Globus pallidus (tissue), 1 donor: ENCODE measurements at regions not wholly inside any gene's neighbourhood (a gene's known extent, or its start where the extent isn't known, plus 50 kb on each side); places are given as distances from the start of the nearest gene placed in this dataset.
"Not testable (repeated sequence)": the region's sequence is repeated elsewhere in the genome, so short reads cannot be mapped to it uniquely, and the experiment has no call there.

ENCODE experiments used
- DNase-seq: peaks from one replicate; pipeline ENCODE4 v3.0.0-alpha.2; 2015; ENCODE audit warnings: low spot score

GRCh38 chr12:84043355-84043754 lies 869.2 kb downstream of the SLC6A15 start:
- DNase-seq = no peak

GRCh38 chr12:84038242-84038641 lies 874.4 kb downstream of the SLC6A15 start:
- no peak for DNase-seq

GRCh38 chr12:84036912-84037311 lies 875.7 kb downstream of the SLC6A15 start:
- DNase-seq = no peak

DNA sequence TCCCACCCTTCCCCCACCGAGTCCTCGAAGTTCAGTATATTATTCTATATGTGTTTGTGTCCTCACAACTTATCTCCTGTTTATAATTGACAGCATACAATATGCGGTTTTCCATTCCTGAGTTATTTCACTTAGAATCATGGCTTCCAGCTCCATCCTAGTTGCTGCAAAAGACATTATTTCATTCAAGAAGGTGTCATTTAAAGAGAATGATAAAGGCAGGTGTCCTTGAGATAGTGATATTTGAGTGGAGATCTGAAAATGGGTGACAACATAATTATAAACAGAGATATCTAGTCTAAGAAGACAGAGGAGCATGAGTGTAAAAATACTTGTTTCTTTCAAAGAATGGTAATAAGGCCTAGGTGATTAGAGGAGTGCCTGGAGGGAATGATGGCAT lies 876.8 kb downstream of the SLC6A15 start:
- DNase-seq = no peak

GRCh38 chr12:84034871-84035270 lies 877.7 kb downstream of the SLC6A15 start:
- DNase-seq = no peak

DNA sequence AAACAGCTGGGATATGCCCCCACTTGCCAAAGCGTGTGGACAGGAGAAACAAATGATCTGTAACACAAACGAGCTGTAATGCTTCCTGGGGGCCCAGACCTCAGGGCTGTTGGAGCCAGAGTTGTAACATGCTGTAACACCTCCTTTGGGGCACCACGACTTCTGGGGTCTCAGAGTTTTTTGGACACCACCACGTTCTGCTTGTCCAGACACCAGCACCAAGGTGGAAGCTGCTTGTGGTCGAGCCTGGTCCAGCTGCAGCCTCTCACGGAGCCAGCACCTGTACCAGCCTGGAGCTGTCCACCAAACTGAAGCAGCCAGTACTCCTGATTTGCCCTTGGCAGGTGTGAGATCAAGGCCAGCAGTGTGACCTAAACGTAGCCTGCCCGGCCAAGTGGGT lies 879.4 kb downstream of the SLC6A15 start:
- no peak for DNase-seq

- DNase-seq = not testable (repeated sequence)
Measured at GRCh38 chr12:84018556-84019179, 893.9 kb downstream of the SLC6A15 start.

GRCh38 chr12:84016956-84017355 lies 895.6 kb downstream of the SLC6A15 start:
- no peak for DNase-seq

DNA sequence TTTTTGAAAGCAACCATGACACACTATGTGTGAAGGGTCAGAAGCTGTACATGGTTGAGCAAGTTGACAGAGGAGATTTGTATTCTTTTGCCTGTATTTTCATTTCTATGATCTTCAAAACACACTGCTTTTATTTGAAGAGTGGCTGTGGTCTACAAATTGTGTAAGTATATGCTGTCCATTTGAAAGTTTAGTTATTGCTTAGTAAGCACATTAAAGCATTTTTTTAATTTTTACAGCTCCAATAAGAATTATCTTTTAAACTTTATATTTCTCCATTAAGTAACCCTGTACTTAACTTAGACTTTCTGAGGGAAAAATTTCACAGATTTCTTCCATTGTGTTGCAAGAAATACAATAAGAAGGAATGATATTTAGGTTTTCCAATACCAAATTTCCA lies 915.2 kb downstream of the SLC6A15 start:
- DNase-seq = no peak

DNA sequence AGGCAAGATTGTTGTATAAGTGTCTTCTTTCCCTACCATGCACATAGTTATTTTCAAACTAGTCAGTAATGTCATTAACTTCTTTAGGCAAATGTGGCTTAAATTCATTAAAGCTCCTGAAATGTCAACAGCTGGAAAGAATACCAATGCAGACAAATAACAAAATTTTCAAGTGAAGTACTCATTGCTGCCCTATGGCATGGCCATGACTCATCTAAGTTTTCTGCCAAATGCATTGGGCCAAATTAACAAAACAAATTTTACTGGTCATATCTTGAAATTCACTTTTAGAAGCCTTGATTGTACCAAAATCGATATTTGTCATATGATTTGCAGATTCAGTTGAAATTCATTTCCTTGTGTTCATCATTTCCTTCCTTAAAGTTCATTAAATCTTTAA lies 915.9 kb downstream of the SLC6A15 start:
- DNase-seq = no peak

- DNase-seq = no peak
Measured at GRCh38 chr12:83985084-83985483, 927.5 kb downstream of the SLC6A15 start.

DNA sequence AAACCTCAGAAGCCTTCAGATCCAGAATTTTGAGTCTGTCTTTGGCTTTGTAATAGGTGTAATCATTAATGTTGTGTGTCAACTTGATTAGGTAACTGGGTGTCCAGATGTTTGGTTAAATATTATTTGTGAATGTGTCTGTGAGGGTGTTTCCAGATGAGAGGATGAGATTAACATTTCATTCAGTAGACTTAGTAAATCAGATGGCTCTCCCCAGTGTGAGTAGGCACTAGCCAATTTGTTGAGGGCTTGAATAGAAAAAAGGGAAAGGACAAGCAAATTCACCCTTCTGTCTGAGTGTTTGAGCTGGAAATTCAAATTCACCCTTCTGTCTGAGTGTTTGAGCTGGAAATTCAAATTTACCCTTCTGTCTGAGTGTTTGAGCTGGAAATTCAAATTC lies 932.2 kb downstream of the SLC6A15 start:
- DNase-seq = no peak

DNA sequence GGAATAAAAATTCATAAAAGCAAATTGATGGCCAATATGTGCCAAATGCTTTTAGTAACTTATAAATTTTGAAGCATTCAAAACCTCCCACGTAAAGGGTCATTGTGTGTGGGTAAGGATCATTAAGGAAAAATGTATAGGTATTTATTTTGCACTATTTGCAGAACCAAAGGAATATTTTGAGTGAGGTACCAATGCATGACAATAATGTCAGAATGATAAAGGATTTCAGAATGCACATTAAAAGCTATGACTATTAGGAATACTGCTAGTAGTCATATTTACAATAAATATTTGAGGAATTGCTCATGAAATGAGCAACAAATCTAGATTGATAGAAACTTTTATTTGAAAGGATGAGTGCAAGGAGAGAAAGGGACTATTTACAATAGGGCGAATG lies 932.8 kb downstream of the SLC6A15 start:
- DNase-seq = no peak

- no peak for DNase-seq
Measured at GRCh38 chr12:83971781-83972180, 940.8 kb downstream of the SLC6A15 start.

DNA sequence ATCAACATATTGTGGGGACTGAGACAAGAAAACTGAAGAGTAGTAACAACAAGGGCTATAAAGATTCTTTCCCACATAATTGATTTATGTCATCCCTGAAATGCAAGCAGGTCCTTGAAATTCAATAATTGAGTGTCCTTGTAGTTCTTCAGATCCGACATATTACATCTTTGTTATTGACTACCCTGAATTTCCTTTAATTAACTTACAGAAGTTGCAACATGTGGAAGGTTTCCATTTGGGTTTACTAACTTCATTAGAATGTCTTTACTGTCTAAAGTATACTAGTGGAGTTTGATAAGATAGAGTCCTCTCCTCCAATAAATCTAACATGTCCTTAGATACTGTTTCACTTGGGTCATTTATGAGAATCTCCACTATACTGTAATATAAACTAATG lies 951.8 kb downstream of the SLC6A15 start:
- no peak for DNase-seq

GRCh38 chr12:83958997-83959396 lies 953.6 kb downstream of the SLC6A15 start:
- no peak for DNase-seq

GRCh38 chr12:83954956-83955601 lies 957.5 kb downstream of the SLC6A15 start:
- DNase-seq = peak; percentile 2

DNA sequence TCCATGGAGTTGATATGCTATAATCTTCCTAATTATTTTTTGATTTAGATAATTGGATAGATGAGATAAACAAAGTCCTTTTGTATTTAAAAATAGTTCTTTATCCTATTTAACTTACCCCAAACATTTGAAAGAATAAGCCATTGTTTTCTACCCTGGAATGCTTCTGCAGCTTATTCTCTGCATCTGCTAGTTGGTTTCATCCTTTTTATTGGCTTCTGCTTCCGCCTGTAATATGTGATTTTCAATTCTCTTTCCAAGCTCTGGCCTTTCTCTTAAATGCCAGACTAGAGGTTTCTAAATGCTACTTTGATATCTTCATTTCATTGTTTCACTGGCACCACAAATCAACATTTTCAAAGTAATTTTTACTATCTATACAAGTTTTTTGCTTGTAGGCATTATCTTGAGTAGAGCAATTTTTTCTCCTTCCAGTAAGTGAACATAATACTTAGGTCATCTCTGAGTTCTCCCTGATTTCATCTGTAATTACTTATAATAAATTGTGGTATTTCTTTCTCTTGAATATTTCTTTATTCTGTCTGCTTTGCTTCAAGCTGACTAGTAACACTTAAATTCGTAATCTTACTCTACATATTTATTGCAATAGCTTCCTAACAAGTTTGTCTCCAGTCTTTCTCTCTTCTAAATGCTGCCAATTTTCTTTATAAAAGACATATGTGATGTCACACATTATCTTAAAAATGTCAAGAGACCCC lies 958.4 kb downstream of the SLC6A15 start:
- peak; percentile 83 for DNase-seq

DNA sequence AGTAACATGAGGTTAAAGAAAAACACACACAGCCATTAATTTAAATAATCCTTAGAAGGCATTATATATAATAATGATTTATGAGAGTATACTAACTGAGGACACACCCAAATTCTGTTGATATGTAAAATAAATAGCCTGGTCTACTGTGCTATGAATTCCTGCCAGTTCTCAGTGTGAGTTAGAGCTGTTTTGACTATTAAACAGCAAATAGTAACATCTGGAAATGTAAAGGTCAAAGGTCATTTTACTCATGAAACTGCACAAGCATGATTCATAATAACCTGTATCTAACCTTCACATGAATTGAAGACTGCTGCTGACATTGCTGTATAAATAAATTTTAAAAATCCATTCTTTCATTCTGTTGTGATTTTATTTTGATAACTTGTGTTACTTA lies 966.7 kb downstream of the SLC6A15 start:
- DNase-seq = no peak

DNA sequence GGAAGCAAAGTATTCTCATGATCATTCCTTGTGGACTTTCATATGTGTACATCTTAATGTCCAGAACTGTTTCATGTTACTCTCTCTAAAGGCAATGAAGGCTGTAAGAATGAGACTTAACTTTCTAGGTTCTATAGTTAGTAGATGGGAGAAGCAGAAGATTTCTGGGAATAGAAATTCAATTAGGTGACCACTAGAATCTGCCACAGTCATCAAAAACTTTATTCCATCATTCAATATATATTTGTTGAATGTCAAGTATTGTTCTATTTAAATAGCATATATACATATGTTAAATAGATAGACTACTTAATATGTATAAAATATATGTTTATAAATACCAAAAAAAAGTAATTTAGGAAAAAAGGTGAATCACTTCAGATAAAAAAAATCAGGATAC lies 972.9 kb downstream of the SLC6A15 start:
- DNase-seq = no peak

DNA sequence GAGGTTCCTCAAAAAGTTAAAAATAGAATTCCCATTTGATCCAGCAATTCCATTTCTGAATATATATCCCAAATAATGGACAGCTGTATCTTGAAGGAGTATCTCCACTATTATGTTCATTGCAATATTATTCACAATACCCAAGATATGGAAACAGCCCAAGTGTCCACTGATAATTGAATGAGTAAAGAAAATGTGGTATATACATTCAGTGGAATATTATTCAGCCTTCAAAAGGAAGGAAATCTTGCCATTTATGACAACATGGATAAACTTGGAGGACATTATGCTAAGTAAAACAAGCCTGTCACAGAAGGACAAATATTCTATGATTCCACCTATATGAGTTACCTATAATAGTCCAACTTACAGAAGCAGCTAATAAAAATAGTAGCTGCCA lies 979.0 kb downstream of the SLC6A15 start:
- no peak for DNase-seq

- no peak for DNase-seq
Measured at GRCh38 chr12:83932011-83932410, 980.6 kb downstream of the SLC6A15 start.

- DNase-seq = no peak
Measured at GRCh38 chr12:83931451-83931850, 981.1 kb downstream of the SLC6A15 start.
